OCI-LY1 (cell line): ENCODE measurements at regions not wholly inside any gene's neighbourhood (a gene's known extent, or its start where the extent isn't known, plus 50 kb on each side); places are given as distances from the start of the nearest gene placed in this dataset.

ENCODE experiments used
- EZH2 ChIP-seq: fragments of 200-600 bp; sonication (generic), shearing (Covaris generic); IDR thresholded peaks from 2 replicates; pipeline ENCODE4 v1.8.0; 2017; ENCODE audit warnings: borderline replicate concordance, mixed run types, mild to moderate bottlenecking, antibody characterized with exemption, low read length, moderate library complexity, mixed read lengths
- TF ChIP-seq, protein P1 (sequence below): fragments of 200-600 bp; sonication (generic), shearing (Covaris generic); IDR thresholded peaks from 2 replicates; pipeline ENCODE4 v1.5.1; 2017; ENCODE audit warnings: mild to moderate bottlenecking, antibody characterized with exemption, low read length, moderate library complexity, mixed read lengths

GRCh38 chr1:208965351-208965750, 618.2 kb upstream of the CAMK1G start:
- TF ChIP-seq, protein P1, sequence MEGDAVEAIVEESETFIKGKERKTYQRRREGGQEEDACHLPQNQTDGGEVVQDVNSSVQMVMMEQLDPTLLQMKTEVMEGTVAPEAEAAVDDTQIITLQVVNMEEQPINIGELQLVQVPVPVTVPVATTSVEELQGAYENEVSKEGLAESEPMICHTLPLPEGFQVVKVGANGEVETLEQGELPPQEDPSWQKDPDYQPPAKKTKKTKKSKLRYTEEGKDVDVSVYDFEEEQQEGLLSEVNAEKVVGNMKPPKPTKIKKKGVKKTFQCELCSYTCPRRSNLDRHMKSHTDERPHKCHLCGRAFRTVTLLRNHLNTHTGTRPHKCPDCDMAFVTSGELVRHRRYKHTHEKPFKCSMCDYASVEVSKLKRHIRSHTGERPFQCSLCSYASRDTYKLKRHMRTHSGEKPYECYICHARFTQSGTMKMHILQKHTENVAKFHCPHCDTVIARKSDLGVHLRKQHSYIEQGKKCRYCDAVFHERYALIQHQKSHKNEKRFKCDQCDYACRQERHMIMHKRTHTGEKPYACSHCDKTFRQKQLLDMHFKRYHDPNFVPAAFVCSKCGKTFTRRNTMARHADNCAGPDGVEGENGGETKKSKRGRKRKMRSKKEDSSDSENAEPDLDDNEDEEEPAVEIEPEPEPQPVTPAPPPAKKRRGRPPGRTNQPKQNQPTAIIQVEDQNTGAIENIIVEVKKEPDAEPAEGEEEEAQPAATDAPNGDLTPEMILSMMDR, result no peak
- no peak for TF ChIP-seq EZH2
